Keratinocyte (primary cell): ENCODE measurements at regions not wholly inside any gene's neighbourhood (a gene's known extent, or its start where the extent isn't known, plus 50 kb on each side); places are given as distances from the start of the nearest gene placed in this dataset.

ENCODE experiments used
- CTCF ChIP-seq, 3 experiments: IDR thresholded peaks in 1 of 3; conservative IDR thresholded peaks in 1 of 3; optimal IDR thresholded peaks in 1 of 3; 2 replicates in 2 of 3; 3 replicates in 1 of 3; pipeline versions ENCODE3 to v1.5.1; 2011; ENCODE audit warnings: low read length in 3 of 3, mild to moderate bottlenecking in 3 of 3, moderate library complexity in 2 of 3, control low read depth in 1 of 3, inconsistent platforms in 1 of 3; ENCODE audit not compliant: insufficient read depth in 2 of 3; ENCODE audit errors: extremely low read depth in 1 of 3
- EZH2 ChIP-seq: IDR thresholded peaks from one replicate; pipeline ENCODE4 v1.6.1; 2012; ENCODE audit warnings: inconsistent platforms, mild to moderate bottlenecking, low read length, moderate library complexity

- TF ChIP-seq CTCF (optimal IDR thresholded peaks at IDR 0.05 in 1 of 3, IDR thresholded peaks at IDR 0.05 in 1 of 3, conservative IDR thresholded peaks at IDR 0.05 in 1 of 3; ENCODE audit: extremely low read depth in 1 of 3, insufficient read depth in 2 of 3, low read length in 3 of 3) (no peak), EZH2 (no peak)
These were observed 558.8 kb downstream of the KCNT2 start for GRCh38 chr1:196049407-196049806.
